ENCODE measurements at regions not wholly inside any gene's neighbourhood (a gene's known extent, or its start where the extent isn't known, plus 50 kb on each side); places are given as distances from the start of the nearest gene placed in this dataset.

- TF ChIP-seq CTCF (IDR thresholded peaks at IDR 0.05) (no peak), POLR2A (IDR thresholded peaks at IDR 0.05) (no peak)
Measured at GRCh38 chr7:156491435-156491834, 149.1 kb upstream of the RNF32 start.

All from esophagus squamous epithelium (tissue), 4 donors.